GM18498 (cell line): ENCODE measurements at regions not wholly inside any gene's neighbourhood (a gene's known extent, or its start where the extent isn't known, plus 50 kb on each side); places are given as distances from the start of the nearest gene placed in this dataset.
"Not testable (repeated sequence)": the region's sequence is repeated elsewhere in the genome, so short reads cannot be mapped to it uniquely, and the experiment has no call there.

Experiments used
- ATAC-seq: cut with Tn5 transposase; IDR thresholded peaks from one replicate; pipeline ENCODE4 v1.9.1; 2021; ENCODE audit warnings: mild to moderate bottlenecking, moderate library complexity; ENCODE audit not compliant: unreplicated experiment

DNA sequence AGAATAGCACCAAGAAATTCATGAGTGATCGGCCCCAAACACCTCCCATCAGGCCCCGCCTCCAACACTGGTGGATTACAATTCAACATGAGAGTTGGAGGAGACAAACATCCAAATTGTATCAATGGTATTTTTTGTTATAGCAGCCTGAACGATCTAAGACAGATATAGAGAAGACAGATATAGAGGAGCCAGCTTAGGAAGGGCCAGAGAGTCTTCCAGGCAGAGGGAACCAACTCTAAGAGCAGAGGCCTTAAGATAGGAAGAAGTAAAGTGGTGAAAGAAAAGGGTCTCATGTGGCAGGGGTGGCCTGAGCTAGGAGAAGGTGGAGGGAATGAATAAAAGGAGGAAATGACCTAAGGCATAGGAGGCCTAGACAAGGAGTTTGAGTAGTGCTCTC lies 158.8 kb upstream of the TBL1XR1 start:
- no peak for ATAC-seq

GRCh38 chr3:177356952-177357351 lies 159.7 kb upstream of the TBL1XR1 start:
- ATAC-seq = no peak

DNA sequence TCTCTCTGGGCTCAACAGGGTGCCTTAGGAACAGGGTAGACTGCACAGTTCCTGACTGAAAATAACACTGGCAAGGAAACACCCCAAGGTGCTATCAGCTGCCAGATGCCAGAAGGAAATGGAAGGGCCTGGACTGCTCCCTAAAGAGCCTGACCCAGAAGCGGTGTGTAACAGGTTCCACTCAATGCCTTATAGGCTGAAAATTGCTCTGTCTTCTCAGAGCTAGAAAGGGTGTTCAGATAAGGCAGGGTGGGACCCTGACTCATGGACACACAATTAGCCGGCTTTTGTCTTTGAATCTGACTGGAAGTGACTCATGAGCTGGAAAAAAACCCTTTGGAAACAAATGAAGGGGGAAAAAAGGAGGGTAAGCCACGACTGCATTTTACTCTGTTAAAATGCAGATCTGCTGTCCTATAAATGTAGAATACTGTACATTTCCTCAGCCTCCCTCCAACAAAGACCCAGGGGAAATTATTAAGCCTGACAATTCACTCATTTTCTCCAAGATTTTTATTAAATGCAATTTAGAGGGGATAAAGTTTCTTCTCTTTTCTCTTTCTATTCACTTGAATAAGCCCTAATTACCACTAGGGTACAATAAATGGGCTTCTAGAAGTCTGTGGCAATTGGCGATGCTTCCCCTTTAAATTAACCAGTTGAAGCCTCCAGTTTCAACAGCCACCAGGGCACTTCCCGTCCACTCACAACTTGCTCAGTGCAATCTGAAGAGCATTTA lies 160.2 kb upstream of the TBL1XR1 start:
- no peak for ATAC-seq

- ATAC-seq = peak; percentile 51
Measured at GRCh38 chr3:177358091-177358976, 161.1 kb upstream of the TBL1XR1 start.

GRCh38 chr3:177358977-177359592 lies 161.8 kb upstream of the TBL1XR1 start:
- ATAC-seq = peak; percentile 20

DNA sequence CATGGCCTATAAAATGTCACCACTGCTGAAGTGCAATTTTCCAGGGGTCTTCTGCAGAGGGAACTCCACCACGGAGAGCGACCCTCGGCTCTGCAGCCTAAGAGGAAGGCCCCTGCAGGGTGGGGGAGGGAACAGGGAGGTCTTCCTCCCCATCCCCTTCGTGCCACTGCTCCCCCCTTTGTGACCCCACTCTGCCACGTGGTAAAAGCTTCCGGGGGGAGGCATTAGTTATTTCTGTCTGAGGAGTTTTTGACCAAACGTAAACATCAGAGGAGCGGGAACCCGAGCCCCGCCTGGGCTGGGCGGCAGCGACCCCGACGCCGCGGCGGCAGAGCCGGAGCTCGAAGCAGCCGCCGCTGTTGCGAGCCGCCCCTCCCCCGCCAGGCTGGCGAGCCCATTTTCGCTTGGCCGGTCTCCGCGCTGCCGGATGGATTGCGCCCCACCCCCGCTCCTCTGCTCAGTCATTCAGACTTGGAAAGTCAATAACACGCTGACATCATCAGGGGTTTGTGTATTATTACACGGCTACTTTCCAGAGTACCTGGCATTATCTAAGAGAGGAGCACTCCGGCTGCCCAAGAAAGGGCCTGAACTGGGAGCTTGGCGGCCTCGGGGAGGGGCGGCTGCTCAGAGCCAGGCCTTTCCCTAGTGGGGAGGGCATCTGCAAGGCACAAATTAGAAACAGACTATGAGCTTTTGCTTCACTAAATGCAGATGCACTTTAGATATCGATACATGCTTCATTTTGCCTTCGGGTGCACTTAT lies 162.5 kb upstream of the TBL1XR1 start:
- peak; percentile 75 for ATAC-seq

DNA sequence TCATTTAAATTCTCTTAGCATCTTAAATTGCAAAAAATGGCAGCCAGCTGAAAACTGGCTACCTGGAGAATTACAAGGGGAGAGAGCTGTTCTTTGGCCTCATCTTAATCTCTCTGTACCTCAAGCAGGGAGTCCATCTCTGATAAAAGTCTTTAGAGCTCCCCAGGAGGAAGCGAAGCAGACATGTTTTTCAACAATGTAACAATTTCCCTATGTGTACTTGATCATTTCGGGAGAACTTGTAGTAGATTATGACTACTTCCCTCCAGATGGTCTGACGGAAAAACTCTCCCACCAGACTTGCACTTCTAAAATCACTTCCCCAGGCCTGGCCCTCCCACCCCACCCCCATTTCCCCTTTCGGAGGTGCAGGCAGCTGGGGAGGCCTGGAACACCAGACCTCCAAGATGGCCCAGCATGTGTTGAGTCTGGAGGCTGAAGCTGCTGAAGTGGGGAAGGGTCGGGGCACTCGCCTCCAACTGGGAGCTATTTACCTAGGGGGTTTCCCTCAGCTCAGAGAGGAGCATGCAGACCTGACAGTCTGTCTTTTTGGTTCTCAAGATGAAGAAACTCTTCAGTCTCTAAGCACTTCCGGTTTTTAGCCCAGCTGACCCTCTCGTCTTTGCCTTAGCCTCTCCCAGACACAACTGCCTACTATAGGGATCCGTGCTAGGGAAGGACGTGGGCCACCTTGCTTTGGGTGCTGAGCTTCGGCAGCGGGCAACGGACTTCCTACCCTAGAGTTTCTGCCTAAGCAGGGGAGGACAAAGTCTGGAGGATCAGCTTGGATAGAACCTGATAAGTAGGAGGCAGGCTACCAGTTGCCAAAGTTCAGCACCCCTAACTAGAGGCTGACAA lies 164.0 kb upstream of the TBL1XR1 start:
- no peak for ATAC-seq

DNA sequence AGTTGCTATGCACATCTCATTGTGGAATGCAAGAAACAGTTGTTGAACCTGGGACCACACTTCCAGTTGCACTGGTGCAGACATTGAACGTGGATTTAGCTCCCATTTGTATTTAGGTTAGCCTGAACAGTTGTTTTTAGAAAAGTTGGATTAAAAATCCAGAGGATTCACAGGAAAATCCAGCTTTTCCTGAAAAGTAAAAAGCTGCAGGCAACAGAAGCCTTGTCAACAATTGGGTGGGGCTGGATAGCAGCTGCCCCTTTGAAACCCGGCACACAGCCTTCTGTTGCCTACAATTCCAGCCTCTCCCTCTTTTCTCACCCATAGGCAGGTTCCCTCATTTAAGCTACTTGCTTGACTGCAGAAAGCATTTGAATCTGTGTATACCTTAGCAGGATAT lies 165.3 kb upstream of the TBL1XR1 start:
- ATAC-seq = no peak

GRCh38 chr3:177364236-177364635 lies 167.0 kb upstream of the TBL1XR1 start:
- ATAC-seq = no peak

DNA sequence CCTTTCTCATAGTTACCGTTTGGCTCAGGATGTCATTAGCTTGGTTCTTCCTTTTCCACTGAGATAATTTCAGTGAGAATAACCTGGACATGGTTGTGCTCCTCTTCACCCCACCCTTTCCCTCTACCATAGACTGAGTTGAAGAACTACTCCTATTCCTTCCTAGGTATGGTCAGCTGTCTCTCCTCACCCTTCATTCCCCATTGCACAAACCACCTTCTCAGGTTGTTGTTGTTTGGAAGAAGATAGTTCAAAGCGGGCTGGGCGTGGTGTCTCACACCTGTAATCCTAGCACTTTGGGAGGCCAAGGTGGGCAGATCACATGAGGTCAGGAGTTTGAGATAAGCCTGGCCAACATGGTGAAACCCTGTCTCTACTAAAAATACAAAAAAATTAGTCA lies 168.0 kb upstream of the TBL1XR1 start:
- not testable (repeated sequence) for ATAC-seq

- ATAC-seq = no peak
Measured at GRCh38 chr3:177367788-177368187, 170.5 kb upstream of the TBL1XR1 start.

DNA sequence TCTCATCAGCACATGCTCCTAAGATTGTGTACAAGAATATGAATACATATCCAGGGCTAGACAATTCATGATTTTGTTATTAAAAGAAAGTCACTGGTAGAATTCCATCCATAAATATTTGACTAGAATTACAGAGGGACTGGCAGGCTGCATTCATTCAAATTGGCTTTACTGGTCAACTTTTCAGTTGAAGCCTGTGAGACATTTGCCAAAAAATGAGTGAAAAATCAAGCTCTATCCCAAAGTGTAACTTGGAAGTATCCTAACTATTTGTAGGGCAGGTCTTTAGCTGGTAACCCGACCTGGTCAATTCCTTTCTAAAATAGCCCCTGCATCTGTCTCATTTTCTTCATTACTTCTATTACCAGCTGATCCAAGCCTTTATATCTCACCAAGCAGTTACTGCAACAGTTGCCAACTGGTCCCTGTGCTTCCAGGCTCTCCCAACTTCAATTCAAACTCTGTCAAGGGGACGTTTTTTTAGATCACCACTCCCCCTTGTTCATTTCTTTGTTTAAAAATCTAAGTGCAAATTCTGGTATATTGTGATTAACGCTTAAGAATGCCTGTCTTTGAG lies 173.1 kb upstream of the TBL1XR1 start:
- ATAC-seq = no peak

DNA sequence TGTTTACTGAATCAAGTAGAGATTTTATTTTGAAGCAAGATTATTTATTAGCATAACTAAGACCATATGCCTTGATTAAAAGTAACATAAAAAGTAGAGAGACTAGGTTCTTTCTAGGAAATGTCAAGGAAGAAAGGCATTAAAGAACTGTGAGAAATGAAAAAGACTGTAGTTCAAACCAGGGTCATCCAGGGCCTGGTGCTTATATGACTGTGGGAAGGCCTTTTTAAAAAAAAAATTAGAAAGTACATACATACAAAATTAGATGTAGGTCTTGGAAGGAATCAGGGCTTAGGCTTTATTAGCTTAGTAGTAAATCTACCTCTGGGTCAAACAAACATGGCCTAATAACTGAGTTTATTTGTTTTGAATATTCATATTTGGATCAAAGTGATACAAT lies 173.9 kb upstream of the TBL1XR1 start:
- no peak for ATAC-seq

DNA sequence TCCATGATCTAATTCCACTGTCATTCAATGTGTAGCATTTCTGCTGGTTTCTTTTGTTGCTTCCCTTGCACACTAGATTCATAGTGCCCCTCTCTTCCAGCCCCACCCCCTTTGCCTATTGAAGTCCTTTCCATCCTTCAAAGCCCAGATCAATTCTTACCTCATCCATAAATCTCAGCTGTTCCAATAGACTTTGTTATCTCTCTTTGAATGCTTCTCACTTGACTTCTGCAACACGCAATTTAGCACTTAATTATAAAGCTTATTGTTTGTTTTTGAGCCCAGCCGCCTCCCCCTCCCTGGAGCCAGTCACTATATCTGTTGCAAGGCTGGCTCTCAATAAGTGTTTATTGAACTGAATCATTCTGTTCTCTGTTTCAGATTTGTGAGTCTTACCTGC lies 174.6 kb upstream of the TBL1XR1 start:
- ATAC-seq = no peak

DNA sequence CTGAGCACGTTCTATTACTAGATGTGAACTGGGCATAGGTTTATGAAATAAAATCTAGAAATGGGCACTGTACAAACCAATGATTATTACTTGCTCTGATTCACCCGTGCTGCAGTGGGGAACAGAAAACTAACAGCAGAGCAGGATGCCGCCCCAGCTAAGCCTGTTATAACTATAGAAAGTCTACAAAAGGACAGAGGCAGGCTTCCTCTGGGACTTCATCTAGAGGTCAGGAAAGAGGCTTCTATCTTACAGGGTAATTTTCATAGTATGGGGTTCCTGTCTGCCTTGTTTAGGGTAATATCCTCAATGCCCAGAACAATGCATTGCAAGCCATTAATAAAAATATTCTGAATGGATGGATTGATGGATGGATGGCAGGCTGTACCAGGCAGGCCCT lies 177.0 kb upstream of the TBL1XR1 start:
- ATAC-seq = no peak

DNA sequence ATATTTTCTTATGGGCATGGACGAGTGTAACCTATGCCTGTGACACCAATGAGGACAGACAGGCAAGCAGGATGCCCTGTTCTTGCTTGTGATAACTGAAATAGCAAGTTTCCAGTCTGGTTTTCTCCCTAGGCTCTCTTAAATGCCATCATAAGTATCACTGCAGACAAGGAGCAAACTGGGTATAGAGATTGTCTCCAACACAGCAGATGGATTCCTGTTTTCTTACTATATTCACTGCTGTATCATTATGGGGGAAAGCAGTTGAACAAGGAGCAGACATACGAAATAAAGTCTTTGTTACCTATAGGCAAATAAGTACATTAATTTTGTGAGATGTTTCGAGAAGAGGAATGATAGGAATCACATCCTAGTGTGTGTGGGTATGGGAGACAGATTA lies 178.0 kb upstream of the TBL1XR1 start:
- ATAC-seq = no peak

GRCh38 chr3:177377166-177377565 lies 179.9 kb upstream of the TBL1XR1 start:
- no peak for ATAC-seq

DNA sequence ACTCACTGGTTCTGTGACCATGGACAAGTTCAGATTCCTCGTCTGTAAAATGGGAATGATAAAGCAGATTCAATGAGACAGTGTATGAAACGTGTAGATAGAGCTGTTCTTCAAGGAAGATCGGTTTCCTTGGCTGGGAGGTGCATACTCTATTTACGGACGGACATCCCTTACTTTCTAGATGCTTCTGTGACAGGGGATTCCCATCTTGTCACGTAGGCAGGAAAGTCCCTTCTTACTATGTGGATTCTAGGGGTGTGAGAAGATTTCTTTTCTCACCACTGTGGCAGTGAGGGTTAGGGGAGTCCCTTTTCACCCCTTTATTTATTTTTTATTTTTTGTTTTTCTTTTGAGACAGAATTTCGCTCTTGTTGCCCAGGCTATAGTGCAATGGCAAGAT lies 180.9 kb upstream of the TBL1XR1 start:
- ATAC-seq = peak; percentile 74

- ATAC-seq = no peak
Measured at GRCh38 chr3:177379045-177379444, 181.8 kb upstream of the TBL1XR1 start.

DNA sequence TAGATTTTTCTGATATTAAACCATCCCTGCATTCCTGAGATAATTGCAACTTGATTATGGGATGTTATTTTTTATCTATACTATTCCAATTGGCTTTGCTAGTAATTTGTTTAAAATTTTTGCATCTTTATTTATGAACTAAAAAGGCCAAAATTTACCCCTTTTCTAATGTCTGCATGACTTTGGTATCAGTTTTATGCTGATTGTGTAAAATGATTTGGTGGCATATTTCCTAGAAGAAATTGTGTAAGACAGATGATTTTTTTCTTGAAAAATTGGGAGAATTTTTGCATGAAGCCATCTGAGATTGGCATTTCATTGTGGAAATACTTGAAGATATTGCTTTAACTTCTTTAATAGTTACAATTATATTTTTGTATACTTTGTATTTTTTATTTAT lies 183.8 kb upstream of the TBL1XR1 start:
- ATAC-seq = no peak
